GM19324 (cell line): ENCODE measurements at regions not wholly inside any gene's neighbourhood (a gene's known extent, or its start where the extent isn't known, plus 50 kb on each side); places are given as distances from the start of the nearest gene placed in this dataset.
"Not testable (repeated sequence)": the region's sequence is repeated elsewhere in the genome, so short reads cannot be mapped to it uniquely, and the experiment has no call there.

Experiments
- ATAC-seq: cut with Tn5 transposase; IDR thresholded peaks from one replicate; pipeline ENCODE4 v1.9.1; 2021; ENCODE audit warnings: mild to moderate bottlenecking, moderate library complexity; ENCODE audit not compliant: unreplicated experiment, low FRiP score

DNA sequence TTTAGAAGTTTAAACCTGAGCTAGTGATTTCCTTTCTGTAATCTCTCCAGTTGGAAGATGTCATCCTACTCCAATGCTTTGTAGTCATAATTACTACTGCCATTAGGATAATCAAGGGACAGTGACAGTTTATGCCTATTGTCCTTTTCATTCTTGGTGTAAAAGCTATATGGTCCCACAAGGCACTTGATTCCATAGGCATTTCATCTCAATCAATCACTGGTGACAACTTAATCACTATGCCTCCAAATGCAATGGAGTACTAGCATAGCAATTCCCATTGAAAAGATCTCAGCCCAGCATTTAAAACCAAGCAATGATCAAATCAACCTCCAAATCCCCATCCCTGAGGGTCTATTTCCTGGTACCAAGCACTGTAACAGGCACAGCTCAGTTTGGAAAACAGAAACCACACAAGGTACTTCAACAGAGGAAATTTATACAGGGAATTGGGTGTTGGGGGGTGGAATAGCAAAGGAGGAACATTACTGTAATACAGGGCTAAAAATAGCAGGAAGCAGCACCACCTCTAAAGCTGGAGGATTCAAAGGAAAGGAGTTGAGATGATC is 51.0 kb downstream of the FHIP2A start:
- no peak for ATAC-seq

DNA sequence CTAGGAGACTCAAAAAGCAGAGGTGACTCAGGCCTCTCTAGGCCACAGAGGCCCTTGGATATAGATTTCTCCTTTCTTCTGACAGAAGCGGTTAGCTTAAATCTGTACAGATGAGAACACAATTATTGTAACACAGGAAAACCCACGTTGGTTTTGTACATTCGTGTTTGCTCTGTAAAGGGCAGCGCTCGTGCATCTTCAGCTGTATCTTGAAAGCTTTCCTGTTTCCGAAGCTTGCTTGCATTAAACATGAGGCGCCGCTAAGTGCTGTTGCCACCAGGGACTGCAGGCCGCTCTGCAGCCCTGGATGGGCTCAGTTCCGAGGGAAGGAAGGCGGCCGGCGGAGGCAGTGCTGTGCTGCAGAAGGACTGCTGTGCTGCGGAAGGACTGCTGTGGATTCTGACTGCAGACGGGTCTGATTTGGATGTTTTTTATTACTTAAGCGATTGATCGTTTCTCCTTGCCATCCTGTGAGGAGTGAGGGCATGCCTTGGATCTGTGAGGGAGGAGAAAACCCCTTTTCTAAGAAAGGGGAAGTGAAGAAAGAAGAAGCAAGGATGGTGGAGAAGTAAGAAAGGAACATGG is 53.3 kb downstream of the FHIP2A start:
- ATAC-seq: no peak

DNA sequence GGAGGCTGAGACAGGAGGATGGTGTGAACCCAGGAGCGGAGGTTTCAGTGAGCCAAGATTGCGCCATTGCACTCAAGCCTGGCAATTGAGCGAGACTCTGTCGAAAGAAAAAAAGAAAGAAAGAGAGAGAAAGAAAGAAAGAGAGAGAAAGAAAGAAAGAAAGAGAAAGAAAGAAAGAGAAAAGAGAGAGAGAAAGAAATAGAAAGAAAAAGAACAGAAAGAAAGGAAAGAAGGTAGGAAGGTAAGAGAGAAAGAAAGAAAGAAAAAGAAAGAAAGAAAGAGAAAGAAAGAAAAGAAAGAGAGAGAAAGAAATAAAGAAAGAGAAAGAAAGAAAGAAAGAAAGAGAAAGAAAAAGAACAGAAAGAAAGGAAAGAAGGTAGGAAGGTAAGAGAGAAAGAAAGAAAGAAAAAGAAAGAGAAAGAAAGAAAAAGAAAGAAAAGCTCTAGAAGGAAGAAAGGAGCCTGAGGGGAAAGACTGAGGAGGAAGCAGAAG is 54.1 kb downstream of the FHIP2A start:
- not testable (repeated sequence) for ATAC-seq

DNA sequence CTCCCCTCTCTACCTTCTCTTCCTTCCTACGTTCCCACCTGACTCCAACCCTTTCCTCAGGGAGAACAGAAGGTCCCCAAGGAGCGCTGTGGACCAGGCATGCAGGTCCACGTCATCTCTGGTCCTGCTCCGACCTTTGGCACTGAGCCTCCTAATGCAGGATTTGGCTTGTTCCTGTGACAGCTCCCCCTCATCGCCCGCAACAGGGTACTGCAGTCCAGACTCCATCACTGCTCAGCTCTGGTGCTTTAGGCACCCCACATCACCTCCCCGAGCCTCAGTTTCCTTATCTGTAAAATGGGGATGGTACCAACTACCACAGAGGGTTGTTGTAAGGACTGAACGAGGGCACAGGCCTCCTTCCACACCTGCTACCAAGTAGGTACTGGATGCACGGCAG is 54.6 kb downstream of the FHIP2A start:
- no peak for ATAC-seq

DNA sequence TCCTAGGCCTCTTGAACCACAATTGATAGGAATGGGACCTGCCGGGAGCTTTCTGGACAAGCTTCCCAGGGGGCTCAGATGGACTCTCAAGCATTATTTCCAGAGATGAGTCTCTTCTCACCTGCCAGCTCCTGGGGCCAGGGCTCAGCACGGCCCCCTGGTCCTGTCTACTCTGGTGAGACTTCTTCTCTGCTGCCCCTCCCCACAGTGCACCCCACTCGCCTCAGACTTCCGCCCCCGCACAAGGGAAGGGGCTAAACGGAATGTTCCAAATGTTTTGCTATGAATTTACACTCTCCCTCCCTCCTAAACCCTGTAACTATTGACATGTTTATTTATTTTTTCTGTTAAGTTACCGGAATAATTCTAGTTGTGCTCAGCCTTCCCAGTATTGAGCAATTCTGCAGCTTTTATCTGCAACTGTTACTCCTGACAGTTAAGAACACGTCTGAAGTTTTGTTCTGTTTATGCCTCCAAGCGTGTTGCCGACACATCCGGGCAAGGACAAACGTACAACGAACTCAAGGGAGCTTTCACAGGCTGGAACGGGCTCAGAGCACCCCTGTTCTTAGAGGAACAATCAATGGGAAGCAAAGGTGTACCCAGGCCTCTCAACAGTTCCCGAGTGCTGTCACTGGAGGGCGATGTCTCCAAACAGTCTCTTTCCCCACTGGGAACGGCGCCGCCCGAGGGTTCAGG is 55.2 kb downstream of the FHIP2A start:
- peak; percentile 48 for ATAC-seq

DNA sequence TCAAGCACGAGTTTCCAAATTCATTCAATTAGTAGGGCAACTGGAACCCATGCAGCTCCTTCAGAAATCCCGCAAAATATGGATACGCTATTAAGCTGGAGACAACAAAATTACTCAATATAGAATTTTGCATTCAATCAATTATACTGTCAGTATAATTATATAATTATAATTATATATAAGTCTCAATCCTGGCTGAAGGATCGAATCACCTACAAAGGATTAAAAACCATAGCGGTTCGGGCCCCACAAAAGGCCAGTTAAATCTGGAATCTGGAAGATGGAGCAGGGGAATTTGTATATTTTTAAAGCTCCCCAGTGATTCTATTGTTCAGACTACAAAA is 55.7 kb downstream of the FHIP2A start:
- ATAC-seq: no peak

DNA sequence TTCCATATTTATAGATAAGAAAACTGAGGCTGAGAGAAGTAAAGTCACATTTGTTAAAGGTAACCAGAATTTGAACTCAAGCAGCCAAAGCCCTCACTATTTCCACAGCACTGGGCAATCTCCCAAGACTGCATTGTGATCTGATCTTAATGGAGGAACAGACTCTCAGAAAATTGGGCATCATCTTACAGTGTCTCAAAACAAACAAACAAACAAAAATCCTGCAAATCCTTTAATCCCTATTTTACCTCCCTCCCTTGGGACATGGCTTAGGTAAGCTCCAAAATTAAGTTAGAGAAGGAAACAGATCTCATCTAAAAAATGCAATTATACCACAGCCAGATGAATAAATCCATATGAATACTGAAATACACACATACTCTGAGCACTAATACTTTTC is 57.5 kb downstream of the FHIP2A start:
- no peak for ATAC-seq

DNA sequence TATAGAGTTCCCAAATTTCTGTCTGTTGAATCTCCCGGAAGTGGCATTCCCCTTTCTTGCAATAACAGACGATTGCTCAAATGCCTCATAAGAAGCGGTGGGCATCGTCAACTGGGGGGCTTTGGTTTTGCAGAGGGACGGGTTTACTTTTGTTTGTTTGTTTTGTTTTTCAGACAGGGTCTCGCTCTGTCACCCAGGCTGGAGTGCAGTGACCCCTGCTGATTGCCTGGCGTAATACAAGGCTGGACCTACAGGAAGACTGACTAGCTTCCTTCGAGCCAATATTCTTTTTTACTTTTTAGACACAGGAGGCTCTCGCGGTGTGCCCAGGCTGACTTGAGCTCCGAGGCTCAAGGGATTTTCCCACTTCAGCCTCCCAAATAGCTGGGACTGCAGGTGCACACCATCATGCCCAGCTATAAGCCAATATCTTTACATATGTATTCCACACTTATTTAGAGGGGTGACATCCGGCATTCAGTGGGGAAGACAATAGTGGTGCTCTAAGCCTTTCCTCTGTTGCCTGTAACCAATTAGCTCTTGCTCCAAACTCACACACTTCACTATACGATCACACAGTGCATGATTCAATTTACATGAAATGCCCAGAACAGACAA is 58.1 kb downstream of the FHIP2A start:
- peak; percentile 79 for ATAC-seq

DNA sequence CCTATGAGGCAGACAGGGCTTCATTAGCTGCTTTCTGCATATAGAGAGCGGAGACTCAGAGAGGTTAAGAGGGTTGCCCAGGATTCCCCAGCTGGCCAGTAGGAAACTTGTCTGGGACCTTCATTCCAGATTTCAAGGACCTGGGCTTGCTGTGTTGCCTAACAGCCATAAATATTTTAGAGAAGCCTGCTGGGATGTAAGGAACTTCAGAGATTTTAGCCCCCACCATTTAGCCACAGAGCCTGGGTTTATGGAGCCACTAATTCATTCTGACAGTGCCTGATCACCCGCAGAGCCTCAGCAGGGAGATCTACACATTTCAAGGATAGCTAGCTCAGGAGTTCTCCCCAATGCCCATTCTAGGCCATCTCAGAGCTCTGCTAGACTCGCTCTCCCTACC is 56.6 kb upstream of the TRUB1 start:
- ATAC-seq: no peak

DNA sequence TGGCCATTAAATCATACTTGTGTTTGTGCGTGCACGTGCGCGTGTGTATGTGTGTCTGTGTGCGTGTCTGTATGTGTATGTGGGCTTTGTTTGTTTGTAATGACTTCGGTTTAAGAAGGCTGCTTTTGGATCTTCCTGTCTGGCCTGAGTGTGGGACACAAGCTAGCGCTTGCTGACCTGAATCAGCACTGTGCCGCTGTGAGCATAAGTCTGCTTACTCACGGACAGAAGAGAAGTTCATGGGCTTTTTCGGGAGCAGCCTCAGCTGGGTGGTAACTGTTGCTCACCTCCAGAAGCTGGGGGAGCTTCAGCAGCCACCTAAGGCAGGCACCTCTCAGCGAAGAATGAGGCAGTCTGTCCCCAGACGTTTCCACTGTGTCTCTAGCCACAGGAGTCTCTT is 56.1 kb upstream of the TRUB1 start:
- no peak for ATAC-seq

DNA sequence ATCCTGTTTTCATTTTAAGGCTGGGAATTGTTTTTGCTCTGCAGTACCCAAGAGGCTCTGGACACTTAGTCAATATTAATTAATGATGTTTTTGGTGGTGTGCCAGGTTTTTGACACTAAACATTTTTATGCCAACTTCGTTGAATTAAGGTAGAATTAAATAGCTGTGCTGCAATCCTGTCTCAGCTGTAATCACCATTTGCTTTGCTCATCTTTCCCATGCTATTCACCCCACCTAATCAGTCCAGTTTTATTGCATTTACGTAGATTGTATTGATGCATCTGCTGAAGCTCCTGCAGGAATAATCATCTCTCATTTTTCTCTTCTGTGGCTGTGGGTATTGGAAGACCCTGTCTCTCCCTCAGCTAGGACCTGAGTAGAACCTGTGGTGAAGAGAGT is 52.6 kb upstream of the TRUB1 start:
- no peak for ATAC-seq
